ENCODE measurements at regions not wholly inside any gene's neighbourhood (a gene's known extent, or its start where the extent isn't known, plus 50 kb on each side); places are given as distances from the start of the nearest gene placed in this dataset.

- WGBS, 5 donors = 77 to 88% (median 82%) methylated on average over 7 of the region's 7 CpGs
Observed at GRCh38 chr20:17003170-17003870, 223.5 kb upstream of the PCSK2 start.

GRCh38 chr20:17010181-17010580 lies 216.7 kb upstream of the PCSK2 start:
- WGBS, 5 donors = 23 to 50% (median 32%) methylated on average over 1 of the region's 1 CpG
- Histone ChIP-seq H3K4me3 (no peak overlapping the region), H3K4me1 (no peaks in the 10 kb centered on the region), H3K9me3 (no peaks in the 10 kb centered on the region), H3K27ac (no peak overlapping the region), H3K36me3 (no peaks in the 10 kb centered on the region), H3K27me3 (no peaks in the 10 kb centered on the region)
- DNase-seq = no peak
- TF ChIP-seq EP300 (IDR thresholded peaks at IDR 0.05) = no peak
- no peak for TF ChIP-seq POLR2AphosphoS5 (IDR thresholded peaks at IDR 0.05)
- no peak for TF ChIP-seq POLR2A (IDR thresholded peaks at IDR 0.05)
- TF ChIP-seq CTCF (IDR thresholded peaks at IDR 0.05) = no peak
- intact Hi-C loops (cut with DNase I; ENCODE audit: low total_unique reads) = no loop called here

More at GRCh38 chr20:17003170-17003870, 223.5 kb upstream of the PCSK2 start:
- intact Hi-C loops (cut with DNase I; ENCODE audit: low total_unique reads) = no loop called here
- Histone ChIP-seq H3K9me3 (no peaks in the 10 kb centered on the region), H3K27me3 (no peaks in the 10 kb centered on the region), H3K27ac (no peak overlapping the region), H3K4me1 (no peaks in the 10 kb centered on the region), H3K4me3 (no peak overlapping the region), H3K36me3 (no peaks in the 10 kb centered on the region)
- no peak for TF ChIP-seq POLR2A (IDR thresholded peaks at IDR 0.05)
- no peak for TF ChIP-seq CTCF (IDR thresholded peaks at IDR 0.05)
- no peak for TF ChIP-seq EP300 (IDR thresholded peaks at IDR 0.05)
- no peak for TF ChIP-seq POLR2AphosphoS5 (IDR thresholded peaks at IDR 0.05)
- no peak for DNase-seq

DNA sequence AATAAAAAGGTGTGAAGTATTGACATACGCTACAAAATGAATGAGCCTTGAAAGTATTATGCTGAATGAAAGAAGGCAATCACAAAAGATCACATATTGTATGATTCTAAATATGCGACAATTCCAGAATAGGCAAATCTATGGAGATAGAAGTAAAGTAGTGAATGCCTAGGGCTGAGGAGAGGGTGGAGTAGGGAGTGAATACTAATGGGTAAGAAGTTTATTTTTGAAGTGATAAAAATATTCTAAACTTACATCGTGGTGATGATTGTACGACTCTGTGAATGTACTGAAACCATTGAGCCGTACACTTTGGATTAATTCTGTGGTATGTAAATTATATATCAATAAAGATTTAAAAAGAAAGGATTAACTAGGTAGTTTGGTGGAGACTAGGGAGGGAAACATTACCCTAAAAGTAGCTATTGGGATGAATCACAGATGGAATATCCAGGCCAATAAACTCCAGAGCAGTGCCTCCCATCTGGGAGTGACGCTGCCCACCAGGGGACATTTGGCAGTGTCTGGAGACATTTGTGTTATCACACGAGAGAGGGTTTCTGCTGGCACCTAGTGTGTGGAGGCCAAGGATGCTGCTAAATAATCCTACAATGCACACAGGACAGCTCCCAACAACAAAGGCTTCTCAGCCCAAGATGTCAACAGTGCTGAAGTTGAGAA lies 214.2 kb upstream of the PCSK2 start:
- no peaks in the 10 kb centered on the region for H3K9me3 ChIP-seq
- 72 to 81% (median 79%) methylated on average over 7 of the region's 7 CpGs for WGBS, 5 donors
- H3K27ac ChIP-seq = no peak overlapping the region
- DNase-seq = no peak
- no peak overlapping the region for H3K4me3 ChIP-seq
- H3K36me3 ChIP-seq = no peaks in the 10 kb centered on the region
- TF ChIP-seq POLR2AphosphoS5 (IDR thresholded peaks at IDR 0.05) (no peak), POLR2A (IDR thresholded peaks at IDR 0.05) (no peak), CTCF (IDR thresholded peaks at IDR 0.05) (no peak), EP300 (IDR thresholded peaks at IDR 0.05) (no peak)
- H3K27me3 ChIP-seq = no peaks in the 10 kb centered on the region
- intact Hi-C loops (cut with DNase I; ENCODE audit: low total_unique reads) = no loop called here
- no peaks in the 10 kb centered on the region for H3K4me1 ChIP-seq

GRCh38 chr20:17014217-17014616 lies 212.6 kb upstream of the PCSK2 start:
- intact Hi-C loops (cut with DNase I; ENCODE audit: low total_unique reads) = no loop called here

More at GRCh38 chr20:17014217-17014616, 212.6 kb upstream of the PCSK2 start:
- Histone ChIP-seq H3K27ac (no peak overlapping the region), H3K36me3 (no peaks in the 10 kb centered on the region), H3K4me3 (no peak overlapping the region), H3K4me1 (no peaks in the 10 kb centered on the region), H3K27me3 (no peaks in the 10 kb centered on the region), H3K9me3 (no peaks in the 10 kb centered on the region)
- no peak for TF ChIP-seq POLR2A (IDR thresholded peaks at IDR 0.05)
- TF ChIP-seq EP300 (IDR thresholded peaks at IDR 0.05) = no peak
- TF ChIP-seq POLR2AphosphoS5 (IDR thresholded peaks at IDR 0.05) = no peak
- TF ChIP-seq CTCF (IDR thresholded peaks at IDR 0.05) = no peak
- 30 to 43% (median 36%) methylated on average over 5 of the region's 5 CpGs for WGBS, 5 donors
- DNase-seq = peak in 1 of 2 donors; percentile 15

Data from stomach (tissue), 8 donors.